GM19397 (cell line): ENCODE measurements at regions not wholly inside any gene's neighbourhood (a gene's known extent, or its start where the extent isn't known, plus 50 kb on each side); places are given as distances from the start of the nearest gene placed in this dataset.
"Not testable (repeated sequence)": the region's sequence is repeated elsewhere in the genome, so short reads cannot be mapped to it uniquely, and the experiment has no call there.

Source experiments
- ATAC-seq: cut with Tn5 transposase; IDR thresholded peaks from one replicate; pipeline ENCODE4 v1.9.1; 2021; ENCODE audit warnings: mild to moderate bottlenecking, moderate library complexity; ENCODE audit not compliant: unreplicated experiment

- ATAC-seq: no peak
These were observed 322.6 kb upstream of the TMEM132C start for GRCh38 chr12:127944211-127944899.

DNA sequence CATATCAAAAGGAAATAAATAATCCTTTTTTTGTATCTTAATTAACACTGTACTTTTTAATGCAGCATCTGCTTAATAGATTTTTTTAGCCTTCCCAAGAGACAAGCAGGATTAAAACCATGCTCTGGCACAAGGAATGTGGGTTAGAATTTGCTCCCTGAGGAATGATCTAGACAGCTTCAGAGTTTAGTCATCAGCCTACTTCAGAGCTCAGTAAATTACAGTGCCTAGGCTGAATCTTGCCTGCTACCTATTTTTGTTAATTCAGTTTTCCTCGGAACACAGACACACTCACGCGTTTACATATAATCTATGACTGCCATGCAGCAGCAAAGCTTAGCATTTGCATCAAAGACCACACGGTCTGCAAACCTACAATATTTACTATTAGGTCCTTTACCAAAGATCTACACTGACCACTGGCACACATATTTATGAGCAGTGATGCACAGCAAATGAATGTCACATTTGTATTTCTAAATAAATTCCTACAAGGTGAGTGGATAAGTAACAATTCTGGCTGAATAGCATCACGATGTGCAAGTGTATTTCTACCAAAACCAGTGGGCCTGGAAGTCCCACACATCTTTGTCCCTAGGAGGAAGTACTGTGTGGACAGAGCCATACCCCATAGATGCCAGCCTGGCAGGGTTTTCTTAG lies 309.8 kb upstream of the TMEM132C start:
- no peak for ATAC-seq

DNA sequence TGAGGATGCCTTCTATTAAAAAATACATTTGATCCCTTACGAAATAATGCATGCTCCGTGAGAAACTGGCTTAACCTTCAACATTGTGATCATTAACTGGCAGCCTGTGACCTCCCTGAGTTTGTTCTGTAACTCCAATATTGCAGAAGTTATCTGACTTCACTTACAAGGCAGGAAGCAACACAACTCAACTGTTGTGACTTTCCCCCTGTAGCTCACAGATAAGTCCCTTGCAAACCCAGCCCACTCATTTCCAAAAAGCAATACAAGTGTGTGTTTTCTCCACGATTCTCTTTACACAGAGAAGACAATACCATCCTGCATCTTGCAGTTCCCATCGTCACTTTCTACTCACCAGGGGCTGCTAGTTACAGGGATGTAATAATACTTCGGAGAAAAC lies 304.7 kb upstream of the TMEM132C start:
- no peak for ATAC-seq

- ATAC-seq: no peak
These were observed 303.0 kb upstream of the TMEM132C start for GRCh38 chr12:127963933-127964332.

- ATAC-seq: no peak
These were observed 302.3 kb upstream of the TMEM132C start for GRCh38 chr12:127964717-127965116.

- ATAC-seq: no peak
These were observed 300.6 kb upstream of the TMEM132C start for GRCh38 chr12:127966331-127966730.

- no peak for ATAC-seq
These were observed 296.5 kb upstream of the TMEM132C start for GRCh38 chr12:127970491-127970890.

- ATAC-seq: no peak
These were observed 286.4 kb upstream of the TMEM132C start for GRCh38 chr12:127980585-127980984.

DNA sequence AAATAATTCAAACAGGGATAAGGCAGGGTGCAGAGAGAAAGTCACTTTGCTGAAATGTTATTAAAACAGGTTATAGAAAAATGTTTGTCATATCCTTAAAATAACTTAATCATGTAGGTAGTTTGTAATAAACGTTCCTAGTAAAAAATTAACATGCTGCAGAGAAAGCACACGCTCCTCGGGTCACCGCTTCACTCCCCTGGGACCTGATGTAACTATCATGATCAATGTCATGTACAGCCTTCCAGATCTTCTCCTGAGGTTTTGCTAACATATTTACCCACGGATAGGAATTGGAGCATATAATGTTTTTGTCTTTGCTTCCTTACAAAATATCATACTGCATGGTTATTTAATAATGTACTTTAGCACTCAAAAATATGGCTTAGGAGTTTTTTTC lies 285.1 kb upstream of the TMEM132C start:
- no peak for ATAC-seq

- not testable (repeated sequence) for ATAC-seq
These were observed 283.7 kb upstream of the TMEM132C start for GRCh38 chr12:127983213-127983791.

- ATAC-seq: no peak
These were observed 282.4 kb upstream of the TMEM132C start for GRCh38 chr12:127984386-127985055.

GRCh38 chr12:127987199-127987901 lies 279.6 kb upstream of the TMEM132C start:
- no peak for ATAC-seq

DNA sequence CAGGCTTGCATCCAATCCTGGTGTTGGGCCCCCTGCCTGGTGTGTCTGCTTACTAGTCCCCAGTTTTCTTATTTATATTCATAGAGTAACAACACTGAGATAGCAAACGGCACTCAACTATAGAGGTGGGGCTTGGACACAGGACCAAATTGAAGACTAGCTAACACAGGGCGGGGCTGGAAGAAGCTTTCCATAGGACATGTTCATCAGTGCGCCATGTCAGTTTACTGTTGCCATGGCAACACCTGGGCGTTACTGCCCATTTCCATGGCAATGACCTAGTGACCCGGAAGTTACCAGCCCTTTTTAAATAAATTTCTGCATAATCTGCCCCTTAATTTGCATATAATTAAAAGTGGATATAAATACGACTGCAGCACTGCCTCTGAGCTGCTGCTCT lies 275.5 kb upstream of the TMEM132C start:
- no peak for ATAC-seq

GRCh38 chr12:127998988-127999387 lies 268.0 kb upstream of the TMEM132C start:
- ATAC-seq: no peak

DNA sequence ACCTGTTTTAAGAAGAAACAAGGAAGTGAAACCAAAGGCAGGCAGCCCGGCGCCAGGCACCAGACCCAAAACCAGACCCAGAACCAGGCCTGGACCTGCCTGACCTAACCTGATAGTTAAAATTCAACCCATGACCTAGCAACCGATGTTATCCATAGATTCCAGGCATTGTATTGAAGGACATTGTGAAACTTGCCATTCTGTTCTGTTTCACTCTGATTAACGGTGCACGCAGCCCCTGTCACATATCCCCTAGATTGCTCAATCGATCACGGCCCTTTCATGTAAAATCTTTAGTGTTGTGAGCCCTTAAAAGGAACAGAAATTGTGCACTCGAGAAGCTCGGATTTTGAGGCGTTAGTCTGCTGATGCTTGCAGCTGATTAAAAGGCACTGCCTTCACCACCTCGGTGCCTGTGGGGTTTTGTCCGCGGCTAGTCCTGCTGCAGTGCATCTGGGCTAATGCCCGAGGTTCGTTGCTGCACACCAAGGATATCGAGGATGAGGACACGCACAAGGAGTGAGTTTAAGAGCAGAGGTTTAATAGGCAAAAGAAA lies 262.5 kb upstream of the TMEM132C start:
- no peak for ATAC-seq

- ATAC-seq: no peak
These were observed 259.7 kb upstream of the TMEM132C start for GRCh38 chr12:128007250-128007649.

- ATAC-seq: no peak
These were observed 258.6 kb upstream of the TMEM132C start for GRCh38 chr12:128008341-128008740.

DNA sequence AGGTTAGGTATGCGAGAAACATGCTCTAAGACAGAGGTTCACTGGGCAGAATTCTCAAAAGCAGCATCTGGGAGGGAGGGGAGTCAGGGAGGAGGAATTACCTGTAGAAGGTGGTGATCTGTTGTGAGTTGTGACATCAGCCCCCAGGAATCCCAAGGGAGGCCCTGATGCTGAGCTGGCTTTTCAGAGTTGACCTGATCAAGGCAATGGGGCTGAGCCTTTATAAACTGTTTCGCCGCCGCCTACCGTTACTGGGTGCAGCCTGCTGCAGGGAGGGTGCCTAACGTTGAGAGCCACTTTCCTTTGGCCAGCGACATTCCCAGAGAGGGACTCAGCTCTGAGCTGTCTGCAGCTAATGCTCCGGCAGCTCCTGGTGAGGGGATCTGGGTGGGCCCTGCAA lies 257.9 kb upstream of the TMEM132C start:
- no peak for ATAC-seq

DNA sequence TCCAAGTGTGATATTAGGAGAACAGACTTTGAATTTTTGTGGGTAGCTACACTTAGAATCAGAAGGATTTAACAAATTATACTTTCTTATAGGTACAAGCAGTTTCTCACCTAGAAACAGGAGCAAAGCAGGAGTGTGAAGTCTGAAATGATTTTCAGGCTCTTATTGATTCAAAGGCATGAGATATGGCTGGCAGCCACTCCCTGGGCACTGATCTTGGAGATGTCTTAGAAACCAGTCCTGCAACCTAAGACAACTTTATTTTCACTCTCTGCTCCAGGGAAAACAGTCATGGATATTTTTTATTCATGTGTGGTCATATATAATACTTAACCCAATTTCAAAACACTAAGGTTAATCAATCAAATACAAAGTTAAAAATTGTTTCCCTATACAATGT lies 254.9 kb upstream of the TMEM132C start:
- ATAC-seq: no peak

GRCh38 chr12:128015276-128015675 lies 251.7 kb upstream of the TMEM132C start:
- ATAC-seq: no peak

GRCh38 chr12:128018067-128018466 lies 248.9 kb upstream of the TMEM132C start:
- ATAC-seq: no peak
